HG03565 (cell line): ENCODE measurements at regions not wholly inside any gene's neighbourhood (a gene's known extent, or its start where the extent isn't known, plus 50 kb on each side); places are given as distances from the start of the nearest gene placed in this dataset.

ENCODE experiments used
- ATAC-seq: cut with Tn5 transposase; IDR thresholded peaks from one replicate; pipeline ENCODE4 v1.9.1; 2021; ENCODE audit warnings: mild to moderate bottlenecking, moderate library complexity; ENCODE audit not compliant: unreplicated experiment

- ATAC-seq: no peak
Measured at GRCh38 chr3:57009802-57010201, 50.7 kb upstream of the SPATA12 start.

DNA sequence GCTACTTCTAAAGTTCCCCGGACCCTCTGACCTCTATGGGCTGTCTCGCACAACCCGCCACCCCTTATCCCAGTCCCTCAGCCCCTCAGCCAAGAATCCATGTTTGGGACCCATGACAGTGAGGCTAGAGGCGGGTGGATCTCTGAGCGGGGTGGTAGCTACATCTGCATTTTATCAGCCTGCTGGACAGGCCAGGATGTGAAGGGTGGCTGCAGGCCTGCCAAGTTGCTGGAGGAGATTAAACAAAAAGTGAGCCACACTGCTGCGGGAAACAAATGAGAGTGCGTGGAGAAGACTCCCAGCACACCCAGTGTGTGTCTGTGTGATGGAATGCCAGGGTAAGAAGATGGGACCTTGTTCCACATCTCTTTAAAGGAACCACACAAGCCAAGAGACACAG, 51.1 kb upstream of the SPATA12 start:
- ATAC-seq: no peak

DNA sequence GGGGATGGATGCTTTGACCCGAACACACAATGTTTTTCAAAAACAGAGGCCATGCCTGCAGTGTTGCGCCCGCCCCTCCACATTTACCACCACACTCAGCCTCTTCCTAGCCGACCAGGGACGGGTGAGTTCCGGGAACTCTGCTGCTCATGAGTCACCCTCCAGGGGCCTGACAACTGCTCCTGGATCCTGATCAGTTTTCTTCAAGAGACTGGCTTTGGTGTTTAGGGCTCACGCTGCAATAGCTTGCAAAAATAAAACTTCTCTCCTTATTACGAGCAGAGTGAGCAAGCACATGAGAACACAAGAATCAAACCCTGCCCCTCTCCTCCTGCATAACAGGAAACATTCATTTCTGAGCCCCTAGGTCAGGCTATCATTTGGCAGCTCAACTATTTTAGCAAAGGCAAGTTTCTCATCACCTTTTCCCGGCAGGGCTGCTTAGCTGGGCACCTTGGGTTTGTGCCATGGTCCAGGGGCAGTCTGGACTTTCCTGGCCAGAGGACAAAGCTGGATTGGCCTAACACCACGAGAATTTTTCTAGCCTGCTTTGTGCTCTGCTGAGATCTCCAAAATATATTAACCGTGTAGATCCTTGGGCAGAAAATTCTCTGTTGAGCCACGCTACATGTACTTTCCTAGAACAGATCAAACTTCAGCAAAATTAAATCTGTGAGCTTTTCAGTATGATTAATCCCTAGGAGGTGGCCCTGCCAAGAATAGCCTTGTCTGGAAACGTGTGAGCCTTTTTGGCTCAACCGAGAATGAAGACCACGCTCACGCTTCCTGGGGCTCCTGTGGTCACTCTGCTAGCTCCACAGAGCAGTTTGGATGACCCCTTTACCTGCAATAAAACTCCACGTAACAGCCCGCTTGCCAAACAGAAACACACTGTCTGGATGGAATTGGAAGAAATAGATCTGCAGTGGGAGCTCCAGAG, 52.7 kb upstream of the SPATA12 start:
- no peak for ATAC-seq

DNA sequence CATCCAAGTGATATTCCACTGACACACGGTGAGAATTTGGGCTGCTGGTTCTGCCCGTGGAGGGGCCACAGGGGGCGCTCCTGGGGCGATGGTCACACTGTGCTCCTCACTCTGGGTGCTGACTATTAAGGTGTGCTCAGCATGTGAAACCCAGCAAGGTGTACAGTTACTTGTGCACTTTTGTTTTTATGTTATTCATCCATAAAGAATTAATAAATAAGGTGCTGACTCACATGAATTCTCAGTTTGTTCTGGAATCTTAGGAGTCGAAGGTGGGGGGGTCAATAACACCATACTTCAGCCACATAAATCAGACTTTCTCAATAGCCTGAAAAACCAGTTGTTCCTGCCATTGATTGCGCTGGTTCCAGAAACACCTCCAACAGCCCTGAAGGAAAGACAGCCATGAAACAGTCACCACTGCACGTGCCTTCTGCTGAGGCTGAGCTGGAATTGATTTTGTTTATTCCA, 53.5 kb upstream of the SPATA12 start:
- no peak for ATAC-seq

DNA sequence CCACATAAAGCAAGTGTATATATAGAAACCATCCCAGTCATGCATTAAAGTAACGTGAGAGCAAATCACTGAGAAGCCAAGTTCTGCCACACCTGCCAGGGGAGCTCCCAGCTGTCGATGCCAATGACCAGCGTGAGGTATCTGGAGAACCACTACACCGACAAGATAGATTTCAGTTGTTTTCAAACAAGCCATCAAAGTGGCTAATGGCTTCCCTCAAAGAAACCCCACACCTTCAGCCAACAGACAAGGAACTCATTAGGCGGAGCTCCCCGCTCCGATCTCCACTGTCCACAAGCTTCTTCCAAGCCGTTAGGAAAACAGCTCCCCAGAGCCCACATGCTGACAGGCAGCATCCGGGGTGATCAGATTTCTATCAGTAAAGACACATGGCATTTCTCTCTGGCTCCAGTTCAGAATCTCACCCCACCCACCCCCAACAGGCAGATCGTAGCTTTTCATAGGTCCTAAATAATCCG, 54.2 kb upstream of the SPATA12 start:
- no peak for ATAC-seq

DNA sequence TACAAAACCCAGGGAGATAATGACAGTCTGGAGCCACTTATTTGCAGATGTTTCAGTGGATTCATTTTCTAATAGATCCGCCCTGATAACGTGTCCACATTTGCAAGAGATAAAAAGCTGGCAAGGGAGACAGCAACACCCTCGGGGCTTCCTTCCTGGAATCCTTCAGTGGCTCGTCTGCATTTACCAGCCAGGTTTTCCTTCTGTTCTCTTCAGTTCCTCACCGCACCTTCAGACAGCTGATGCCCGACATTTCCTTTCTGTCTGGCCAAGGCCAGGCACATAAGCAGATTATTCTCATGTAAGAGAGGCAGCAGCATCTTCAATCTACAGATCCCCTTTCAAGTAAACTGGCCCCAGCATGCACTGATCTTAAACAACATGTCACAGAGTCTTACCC, 56.2 kb upstream of the SPATA12 start:
- no peak for ATAC-seq

DNA sequence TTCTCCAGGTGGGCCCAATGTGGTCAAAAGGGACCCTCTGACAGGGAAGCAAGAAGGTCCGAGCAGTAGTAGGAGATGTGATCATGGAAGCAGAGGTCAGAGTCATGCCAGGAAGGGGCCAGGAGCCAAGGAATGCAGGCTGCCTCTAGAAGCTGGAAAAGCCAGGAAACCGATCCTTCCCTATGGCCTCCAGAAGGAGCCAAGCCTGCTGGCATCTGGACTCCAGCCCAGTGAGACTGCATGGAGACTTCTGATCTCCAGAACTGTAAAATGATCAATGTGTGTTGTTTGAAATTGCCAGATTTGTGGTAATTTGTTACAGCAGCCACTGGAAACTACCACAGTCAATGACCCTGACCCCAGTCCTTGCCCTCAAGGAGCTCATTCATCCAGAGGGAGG, 56.8 kb upstream of the SPATA12 start:
- no peak for ATAC-seq

DNA sequence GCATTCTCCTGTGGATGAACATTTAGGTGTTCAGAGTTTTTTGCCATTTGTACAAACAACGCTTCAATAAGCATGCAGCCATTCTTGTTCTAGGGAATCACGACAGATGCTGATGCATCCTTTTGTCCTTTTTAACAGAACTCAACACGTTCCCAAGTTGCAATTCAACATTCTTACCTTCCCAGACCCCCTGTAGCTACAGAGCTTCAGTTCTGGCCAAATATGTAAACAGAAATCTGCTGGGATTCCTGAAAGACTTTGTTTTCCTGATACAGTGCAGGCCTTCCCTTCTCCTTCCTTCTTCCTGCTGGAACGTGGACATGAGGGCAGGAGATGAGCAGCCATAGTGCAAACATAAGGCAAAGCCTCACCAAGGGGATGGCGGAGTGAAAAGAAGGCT, 59.1 kb upstream of the SPATA12 start:
- ATAC-seq: no peak

GRCh38 chr3:57000012-57000411, 60.5 kb upstream of the SPATA12 start:
- no peak for ATAC-seq

DNA sequence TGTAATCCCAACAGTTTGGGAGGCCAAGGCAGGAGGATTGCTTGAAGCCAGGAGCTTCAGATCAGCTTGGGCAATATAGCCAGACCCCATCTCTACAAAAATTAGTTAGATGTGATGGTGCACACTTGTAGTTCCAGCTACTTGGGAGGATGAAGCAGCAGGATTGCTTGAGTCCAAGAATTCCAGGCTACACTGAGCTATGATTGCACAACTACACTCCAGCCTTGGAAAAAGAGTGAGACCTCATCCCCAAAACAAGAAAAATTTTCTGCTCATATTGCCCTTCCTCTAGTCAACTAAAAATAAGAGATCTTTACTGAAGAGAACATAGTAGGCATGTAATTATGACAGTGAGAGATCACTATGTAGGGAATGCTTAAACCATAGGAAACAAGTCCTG, 60.9 kb upstream of the SPATA12 start:
- no peak for ATAC-seq

- no peak for ATAC-seq
Measured at GRCh38 chr3:56998076-56998529, 62.4 kb upstream of the SPATA12 start.

GRCh38 chr3:56997675-56998074, 62.8 kb upstream of the SPATA12 start:
- no peak for ATAC-seq

DNA sequence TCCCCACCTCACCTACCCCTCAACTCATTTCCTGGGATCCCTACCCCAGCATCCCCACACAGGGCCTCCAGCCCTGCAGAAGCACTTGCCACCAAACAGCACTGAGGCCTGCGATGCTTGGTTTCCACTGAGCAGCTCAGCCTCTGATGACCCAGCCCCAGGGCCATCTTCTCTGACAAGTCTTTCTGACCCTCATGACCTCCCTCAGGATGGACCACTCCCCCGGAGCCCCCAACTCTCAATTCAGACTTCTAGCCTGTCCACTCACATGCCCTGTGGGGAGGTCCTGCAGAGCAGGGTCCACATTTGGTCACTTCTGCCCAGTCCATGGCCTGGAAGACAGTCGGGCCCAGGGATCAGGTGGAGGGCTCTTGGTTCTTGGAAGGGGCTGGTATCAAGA, 63.4 kb upstream of the SPATA12 start:
- no peak for ATAC-seq

DNA sequence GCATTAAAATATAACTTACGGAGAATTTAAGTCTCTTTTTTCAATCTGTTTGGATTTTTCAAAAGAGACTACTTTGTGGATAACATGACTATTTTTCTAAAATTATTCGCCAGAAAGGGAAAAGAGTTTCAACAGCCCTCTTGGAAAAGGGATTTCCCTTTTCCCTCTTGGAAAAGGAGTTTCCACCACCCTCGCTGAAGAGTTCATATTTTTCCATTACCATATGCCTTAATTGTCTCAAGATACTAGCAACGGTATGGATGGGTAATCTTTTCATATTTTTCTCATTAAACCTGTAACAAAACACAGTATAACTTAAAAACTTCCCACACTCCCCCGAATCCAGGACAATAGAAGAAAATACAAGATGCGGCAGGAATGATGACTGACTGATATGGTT, 66.1 kb upstream of the SPATA12 start:
- no peak for ATAC-seq

DNA sequence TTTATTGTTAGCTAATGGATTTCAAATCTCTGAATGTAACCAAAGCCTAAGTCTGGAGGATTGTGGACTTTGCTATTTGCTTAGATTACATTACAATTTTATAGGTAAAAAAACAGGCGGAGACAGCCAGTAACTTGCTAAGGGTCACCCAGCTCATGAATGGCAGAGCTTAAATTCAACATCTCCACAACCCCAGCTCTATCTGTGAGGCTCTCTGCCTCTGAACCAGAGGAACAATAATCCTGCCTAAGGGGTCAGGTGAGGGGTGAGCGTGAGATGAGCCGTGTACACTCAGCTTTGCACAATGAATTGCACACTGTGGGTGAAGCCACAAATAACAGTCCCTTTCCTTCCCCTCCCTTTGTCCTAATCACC, 69.8 kb upstream of the SPATA12 start:
- no peak for ATAC-seq

GRCh38 chr3:56989977-56990640, 70.4 kb upstream of the SPATA12 start:
- no peak for ATAC-seq

DNA sequence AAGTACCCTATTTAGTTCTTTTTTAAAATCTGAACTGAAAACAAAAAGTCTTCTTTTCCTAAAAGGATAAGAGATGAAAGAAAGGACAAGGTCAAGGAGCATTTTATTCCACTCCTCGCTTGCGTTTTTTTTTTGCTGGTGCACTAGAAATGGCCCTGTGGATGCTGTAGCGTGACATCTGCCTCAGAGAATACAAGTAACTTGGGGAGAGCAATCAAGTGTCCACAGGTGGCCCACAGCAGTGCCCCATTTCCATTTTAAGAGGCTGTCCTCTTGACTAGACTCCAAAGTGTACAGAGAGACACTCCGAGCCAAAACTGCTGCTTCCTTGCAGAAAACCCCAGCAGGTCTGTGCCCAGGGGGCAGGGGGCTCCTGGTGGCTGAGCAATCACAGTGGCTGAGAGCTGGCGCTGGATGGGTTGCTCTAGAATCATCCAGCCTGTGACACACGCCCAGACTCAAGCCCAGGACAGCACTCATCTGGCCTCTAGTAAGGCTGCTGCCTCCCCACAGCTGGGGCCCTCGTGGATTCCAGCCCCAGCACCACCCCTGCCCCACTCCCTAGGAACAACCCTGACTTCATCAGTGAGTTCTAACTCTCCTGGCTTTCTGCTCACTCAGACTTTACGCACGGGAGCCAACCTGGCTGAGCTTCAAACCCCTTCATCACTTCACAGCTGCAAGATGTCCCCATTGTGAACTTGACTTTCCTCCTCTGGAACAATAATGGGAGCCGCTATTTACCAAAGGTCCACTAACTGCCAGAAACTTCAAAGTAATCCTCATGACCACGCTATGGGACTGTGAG, 71.1 kb upstream of the SPATA12 start:
- no peak for ATAC-seq

- no peak for ATAC-seq
Measured at GRCh38 chr3:56988458-56989168, 71.9 kb upstream of the SPATA12 start.

DNA sequence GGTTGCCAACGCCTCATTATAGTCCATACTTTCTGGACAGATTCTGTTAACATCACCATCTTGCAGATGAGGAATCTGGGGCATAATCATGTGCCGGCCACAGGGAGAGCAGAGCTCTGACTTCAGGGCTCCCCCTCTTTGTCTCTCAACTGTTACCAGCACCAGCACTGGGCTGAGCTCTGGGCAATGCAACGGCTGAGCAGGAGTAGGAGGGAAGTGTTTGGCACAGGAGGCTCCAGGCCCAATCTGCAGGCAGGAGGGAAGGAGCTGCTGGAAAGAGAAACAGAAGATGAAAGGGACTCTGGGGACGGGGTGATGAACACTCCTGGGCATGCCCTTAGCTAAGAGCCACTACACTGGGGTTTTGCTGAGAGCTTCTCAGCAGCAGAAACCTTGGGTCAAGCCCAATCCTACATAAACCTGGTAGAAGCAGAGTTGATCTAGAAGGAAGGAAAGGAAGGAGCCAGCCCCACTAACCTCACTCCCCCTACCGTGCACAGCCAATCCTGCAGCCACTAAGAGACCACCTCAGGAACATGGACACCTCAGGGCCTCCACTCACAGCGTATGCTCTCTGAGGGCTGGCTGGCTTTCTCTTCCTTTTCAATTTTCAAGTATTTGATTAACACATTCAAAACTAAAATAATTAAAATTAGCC, 73.1 kb upstream of the SPATA12 start:
- no peak for ATAC-seq

DNA sequence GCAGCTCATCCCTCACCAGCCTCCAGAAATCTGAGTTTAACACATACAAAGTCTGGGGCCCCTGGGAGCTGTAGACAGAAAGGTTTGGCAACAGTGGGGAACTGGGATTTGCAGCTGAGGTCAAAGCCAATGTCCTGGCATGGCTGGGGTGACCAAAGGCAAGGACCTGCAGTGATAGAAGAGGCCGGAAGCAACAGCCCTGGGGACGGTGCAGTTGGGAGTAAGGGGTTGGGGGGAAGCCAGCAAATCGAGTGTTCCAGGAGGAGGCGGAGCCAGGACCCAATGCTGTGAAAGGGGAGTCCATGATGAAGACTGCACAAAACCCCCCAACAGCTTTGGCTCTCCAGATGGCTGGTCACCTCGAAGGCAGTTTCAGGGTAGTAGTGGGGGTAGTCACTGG, 74.1 kb upstream of the SPATA12 start:
- ATAC-seq: no peak
